NCI-H1105 (cell line): ENCODE measurements at regions not wholly inside any gene's neighbourhood (a gene's known extent, or its start where the extent isn't known, plus 50 kb on each side); places are given as distances from the start of the nearest gene placed in this dataset.
"Not testable (repeated sequence)": the region's sequence is repeated elsewhere in the genome, so short reads cannot be mapped to it uniquely, and the experiment has no call there.

ENCODE experiments used
- DNase-seq: peaks from one replicate; lab custom pipeline; 2025; lab: John Stamatoyannopoulos, UW

DNA sequence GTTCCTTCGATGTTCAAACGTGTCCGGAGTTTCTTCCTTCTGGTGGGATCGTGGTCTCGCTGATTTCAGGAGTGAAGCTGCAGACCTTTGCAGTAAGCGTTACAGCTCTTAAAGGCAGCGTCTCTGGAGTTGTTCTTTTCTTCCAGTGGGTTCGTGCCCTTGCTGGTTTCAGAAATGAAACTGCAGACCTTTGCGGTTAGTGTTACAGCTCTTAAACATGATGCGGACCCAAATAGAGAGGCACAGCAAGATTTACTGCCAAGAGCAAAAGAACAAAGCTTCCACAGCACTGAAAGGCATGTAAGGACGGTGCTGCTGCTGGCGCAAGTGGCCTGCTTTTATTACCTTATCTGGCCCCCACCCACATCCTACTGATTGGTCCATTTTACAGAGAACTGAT lies 931.4 kb downstream of the IPMK start:
- no peak for DNase-seq

DNA sequence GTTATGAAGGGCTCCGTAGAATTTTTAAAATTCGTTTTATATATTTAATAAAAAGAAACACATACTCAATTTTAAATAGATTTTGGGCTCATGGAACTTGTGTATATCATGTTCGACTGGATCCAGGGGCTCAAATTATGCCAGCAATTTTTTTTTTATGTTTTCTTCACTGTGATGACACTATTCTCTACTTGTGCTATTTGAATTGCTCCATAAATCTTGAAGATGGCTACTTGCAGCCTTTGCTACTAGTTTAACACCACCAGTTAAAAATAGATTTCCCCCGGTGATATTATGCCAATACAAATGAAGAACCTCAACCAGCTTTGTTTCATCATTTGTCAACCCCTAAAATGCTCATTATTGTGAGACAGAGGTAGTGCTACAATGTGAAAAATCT lies 933.2 kb downstream of the IPMK start:
- DNase-seq, result no peak

DNA sequence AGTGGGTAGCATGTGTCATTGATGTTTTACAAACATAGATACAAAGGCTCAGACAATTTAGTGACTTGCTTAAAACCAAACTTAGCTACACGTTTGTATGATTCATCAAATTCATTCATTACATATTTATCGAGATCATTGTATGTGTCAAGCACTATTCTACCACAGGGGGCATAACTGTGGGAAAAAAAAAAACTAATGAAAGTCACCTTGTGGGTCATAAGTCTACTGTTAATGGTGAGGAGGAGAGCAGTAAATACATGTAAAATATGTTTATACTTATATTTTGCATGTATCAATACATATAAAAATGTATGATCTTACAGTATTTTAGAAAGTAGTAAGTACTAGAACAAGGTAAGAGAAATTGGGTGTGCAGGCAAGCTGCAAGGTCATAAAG lies 933.8 kb downstream of the IPMK start:
- no peak for DNase-seq

DNA sequence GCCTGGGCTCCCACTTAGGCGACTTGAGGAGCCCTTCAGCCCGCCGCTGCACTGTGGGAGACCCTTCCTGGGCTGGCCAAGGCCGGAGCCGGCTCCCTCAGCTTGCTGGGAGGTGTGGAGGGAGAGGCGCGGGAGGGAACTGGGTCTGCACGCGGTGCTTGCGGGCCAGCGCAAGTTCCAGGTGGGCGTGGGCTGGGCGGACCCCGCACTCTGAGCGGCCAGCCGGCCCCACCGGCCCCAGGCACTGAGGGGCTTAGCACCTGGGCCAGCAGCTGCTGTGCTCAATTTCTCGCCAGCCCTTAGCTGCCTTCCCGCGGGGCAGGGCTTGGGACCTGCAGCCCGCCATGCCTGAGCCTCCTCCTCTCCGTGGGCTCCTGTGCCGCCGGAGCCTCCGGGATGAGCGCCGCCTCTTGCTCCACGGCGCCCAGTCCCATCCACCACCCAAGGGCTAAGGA lies 946.3 kb downstream of the IPMK start:
- not testable (repeated sequence) for DNase-seq

DNA sequence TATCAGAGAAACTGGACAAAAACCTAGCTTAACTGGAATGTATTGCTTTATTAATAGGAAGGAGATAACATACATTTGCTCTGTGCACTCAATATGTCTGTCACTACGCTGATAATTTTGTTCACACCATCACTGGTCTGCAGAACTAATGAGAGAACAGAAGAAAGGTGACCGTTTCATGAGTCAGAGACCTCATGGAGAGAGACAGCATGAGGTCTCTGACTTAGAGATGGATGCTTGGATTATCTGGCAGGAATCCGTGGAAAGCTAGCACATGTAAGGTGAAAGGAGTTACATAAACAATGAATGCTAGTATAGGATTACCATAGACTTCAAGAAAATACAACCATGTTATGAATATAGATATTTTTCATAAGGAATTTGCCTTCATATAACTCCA lies 947.3 kb downstream of the IPMK start:
- DNase-seq, result no peak

DNA sequence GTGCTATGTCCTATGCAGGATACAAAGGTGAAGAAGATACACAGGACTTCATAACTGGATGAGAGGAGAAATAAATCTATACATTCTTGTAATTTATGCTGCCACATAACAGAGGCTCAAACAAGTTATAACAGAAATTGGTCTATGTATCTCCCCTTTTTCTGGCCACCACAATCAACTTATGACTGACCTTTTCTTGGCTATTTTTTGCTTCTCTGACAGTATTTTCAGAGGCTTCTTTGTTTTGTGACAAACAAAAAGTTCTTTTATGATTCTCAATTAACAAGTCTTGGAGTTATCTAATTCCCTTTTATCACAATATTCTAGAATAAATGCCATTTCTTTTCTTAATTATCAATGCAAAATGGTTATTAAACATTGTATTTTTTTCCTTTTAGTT lies 953.0 kb upstream of the ZWINT start:
- no peak for DNase-seq

DNA sequence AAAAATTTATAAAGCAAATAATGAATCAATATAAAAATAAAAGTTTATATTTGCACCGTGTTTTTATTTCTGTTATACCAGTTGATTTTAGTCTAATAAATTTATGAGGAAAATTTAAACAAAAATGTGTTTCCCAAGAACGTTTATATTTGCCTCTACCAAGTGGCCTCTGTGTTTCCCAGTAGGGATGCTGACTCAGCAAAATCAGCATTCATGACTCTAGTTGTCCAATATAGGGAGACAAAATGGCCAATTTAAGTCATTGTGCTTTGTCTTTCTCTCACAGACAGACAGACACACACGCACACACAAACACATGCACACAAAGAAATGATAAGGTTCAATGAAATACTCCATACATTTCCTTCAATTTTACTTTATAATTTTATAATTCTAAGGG lies 942.5 kb upstream of the ZWINT start:
- DNase-seq, result no peak

DNA sequence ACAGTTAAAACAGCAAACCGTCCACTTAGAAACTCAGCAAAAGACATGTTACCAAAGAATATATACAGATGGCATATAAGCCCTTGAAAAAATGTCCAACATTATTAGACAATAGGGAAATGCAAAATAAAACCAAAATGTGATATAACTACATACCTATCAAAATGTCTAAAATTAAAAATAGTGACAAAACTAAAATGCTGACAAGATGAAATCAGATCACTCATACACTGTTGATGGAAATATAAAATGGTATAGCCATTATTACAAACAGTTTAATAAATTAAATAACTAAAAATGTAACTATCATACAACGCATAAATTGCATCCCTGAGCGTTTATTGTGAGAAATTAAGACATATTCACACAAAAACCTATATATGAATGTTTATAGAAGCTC lies 939.7 kb upstream of the ZWINT start:
- DNase-seq, result no peak

DNA sequence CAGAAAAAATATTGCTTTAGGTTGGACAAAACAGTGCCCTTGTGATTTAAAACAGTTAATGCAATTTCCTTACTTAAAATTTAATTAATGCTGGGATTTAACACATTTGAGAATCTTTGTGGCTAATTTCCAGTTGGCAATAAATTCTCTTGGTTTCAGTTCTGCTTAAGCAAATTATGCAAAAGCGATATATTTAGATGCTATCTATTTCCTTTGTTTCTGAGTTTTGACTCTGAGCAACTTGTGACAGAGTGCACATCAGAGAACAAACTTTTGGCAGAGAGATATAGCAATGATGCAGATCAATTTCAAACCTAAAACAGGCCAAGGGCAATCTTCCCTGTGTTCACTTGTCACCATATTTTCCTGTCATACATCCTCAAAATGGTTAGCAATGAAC lies 933.6 kb upstream of the ZWINT start:
- no peak for DNase-seq

DNA sequence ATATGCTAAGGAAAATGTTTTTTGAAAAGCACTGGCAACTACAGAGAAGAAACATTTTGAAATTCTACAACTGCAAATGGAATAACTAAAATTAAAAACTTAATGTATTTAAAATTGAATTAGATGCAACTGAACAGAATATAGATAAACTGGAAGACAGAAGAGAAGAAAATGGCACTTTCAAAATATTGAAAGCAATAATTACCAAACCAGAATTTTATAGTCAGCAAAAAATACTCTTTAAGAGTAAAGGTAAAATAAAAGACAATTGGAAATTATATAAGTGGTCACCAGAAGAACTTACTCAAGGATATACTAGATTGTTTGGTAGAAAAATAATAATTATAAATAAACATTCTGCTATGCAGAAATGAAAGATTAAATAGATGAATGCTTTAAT lies 927.7 kb upstream of the ZWINT start:
- no peak for DNase-seq

DNA sequence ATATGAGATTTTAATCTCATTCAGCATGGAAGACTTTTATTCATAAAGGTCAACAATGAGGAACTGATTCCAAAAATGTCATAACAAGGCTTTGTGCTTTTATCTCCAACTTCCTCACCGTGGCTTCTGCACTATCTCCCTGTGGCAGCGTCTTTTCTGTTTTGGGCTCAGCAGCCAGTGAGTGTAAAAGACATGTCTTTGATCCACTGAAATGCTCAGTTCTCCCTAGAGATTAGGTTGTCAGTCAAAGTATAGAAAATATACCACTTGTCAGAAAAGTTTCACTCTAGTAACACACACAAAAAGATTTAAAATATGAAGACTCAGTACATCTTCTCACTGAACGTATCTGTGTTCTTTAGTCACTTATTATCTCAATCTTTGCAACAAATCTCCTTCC lies 901.8 kb upstream of the ZWINT start:
- DNase-seq, result no peak

DNA sequence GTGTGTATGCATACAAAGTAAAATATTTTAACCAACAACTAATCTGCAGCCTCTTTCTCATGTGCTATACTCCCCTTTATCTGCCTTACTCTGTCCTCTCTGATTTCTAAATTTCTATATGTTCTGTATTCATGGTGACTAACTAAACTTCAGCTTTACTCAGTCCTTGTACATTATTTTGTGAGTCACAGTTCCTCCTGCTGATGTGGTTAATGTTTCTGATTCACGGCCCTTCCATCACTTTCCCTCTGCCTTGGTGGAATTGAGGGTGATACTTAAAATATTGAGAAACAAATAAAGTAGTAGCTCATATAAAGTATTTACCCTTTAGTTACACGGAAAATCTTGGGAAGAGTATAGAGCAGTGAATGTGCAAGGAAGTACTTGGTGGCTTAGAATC lies 899.1 kb upstream of the ZWINT start:
- DNase-seq, result no peak

DNA sequence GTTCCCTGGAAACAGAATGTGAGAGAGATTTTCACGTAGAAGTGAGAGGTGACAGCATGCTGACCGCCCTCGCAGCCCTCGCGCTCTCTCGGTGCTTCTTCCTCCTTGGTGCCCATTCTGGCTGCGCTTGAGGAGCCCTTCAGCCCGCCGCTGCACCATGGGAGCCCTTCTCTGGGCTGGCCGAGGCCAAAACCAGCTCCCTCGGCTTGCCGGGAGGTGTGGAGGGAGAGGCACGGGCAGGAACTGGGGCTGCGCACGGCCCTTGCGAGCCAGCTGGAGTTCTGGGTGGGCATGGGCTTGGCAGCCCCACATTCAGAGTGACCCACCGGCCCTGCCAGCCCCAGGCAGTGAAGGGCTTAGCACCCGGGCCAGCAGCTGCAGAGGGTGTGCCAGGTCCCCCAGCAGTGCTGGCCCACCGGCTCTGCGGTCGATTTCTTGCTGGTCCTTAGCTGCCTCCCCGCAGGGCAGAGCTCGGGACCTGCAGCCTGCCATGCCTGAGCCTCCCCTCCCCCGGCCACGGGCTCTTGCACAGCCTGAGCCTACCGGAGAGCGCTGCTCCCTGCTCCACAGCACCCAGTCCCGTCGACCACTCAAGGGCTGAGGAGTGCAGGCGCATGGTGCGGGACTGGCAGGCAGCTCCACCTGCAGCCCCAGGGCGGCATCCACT lies 888.7 kb upstream of the ZWINT start:
- no peak for DNase-seq

DNA sequence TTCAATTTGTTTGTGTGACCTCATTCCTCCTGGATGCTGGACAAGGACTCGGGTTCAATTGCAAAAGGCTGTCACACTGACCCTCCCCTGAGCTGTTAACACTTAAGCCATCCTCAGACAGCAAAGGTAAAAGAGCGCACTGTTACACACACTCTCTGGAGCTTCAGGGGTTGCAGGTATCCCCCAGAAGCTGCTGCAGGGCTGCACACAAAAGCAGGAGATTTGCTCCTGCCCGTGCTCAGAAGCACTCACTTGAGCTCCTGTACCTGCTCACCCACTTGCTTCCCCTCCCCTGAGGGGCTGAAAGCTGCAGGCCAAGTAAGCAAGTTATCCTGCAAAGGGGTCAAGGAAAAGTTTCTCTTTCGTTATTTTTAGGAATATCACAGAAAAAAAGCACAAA lies 886.2 kb upstream of the ZWINT start:
- DNase-seq, result no peak

DNA sequence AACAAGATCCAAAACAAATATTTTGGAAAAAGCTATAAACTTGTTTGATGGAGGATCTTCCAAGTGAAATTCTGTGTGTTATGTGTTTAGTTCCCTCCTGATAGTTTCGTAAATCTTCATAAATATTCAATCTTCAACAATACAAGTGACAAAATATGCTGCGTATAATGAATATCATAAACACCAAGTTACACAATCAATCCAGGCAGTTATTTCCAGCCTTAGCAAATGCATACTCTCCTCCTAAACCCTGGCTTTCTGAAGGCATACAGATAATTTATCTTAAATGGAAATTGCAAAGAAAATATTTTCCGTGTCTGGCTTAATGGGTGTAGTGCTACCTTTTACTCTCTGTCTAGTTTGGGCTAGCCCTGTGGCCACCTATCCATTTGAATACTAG lies 864.9 kb upstream of the ZWINT start:
- DNase-seq, result no peak

DNA sequence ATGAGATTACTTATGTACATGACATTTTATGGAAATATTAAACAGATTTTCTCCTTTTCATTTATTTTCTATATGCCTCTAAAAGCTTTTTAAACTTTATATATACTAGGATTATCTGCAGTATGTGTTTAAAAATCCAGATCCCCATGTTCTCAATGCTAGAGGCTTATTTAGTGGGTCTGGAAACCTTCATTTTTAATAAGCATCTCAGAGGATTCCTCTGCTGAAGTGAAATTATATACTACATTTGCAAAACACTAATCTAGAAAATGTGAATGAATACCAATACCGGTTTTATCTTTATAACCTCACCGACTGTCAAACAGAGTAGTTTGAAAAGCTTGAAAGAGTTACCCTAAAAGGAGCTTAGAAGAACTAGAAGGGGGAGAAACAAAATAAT lies 863.8 kb upstream of the ZWINT start:
- no peak for DNase-seq

DNA sequence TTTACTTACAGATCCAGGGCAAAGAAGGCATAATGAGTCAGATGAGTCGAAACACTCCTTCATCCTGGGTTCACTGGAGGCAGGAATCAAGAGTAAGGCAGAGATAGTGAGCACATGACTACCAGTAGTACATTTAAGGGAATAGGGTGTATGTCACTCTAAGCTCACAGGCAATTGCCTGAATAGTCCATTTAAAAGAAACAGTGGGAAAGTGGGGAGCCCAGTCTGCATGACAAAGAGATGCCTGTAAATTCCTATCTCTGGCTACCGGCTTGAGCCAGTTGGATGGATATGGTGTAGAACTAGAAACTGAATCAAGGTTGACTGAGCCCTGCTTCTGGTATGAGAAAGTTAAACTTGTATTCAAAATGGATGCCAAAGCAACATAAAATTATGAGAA lies 861.5 kb upstream of the ZWINT start:
- DNase-seq, result no peak

DNA sequence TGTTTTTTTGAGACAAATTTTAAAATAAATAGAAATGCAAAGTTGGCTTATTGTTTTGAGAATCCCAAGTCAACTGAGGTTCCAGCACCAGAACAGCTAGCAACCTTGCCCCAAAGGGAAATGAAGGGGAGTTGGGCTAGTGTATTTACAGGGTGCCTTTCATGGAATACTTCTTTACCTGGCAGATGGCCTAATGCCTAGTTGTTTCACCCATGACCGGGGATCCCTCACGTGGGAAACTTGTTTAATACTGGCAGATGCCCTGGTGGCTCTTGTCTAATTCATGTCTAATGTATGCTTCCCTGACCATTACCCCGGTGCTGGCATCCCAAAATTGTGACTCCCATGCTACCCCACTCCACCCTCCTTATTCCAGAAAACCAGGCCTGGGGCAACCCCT lies 861.1 kb upstream of the ZWINT start:
- no peak for DNase-seq

DNA sequence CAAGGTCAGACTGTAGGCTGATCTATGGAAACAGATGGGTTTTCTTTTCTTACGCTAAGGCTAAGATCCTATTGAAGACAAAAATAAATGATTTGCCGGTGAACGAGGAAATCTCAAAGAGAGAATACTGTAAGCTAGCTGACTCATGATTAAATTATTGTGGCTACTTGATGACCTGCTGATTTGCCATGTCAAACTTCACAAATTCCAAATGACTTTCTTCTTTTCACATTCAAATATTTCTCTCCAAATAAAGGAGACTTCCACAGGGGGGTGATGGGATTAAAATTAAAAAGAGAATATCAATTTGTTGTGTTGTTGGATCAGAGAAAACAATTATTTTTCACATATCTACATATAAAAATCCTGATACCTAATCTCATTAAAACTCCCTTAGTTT lies 860.6 kb upstream of the ZWINT start:
- no peak for DNase-seq

DNA sequence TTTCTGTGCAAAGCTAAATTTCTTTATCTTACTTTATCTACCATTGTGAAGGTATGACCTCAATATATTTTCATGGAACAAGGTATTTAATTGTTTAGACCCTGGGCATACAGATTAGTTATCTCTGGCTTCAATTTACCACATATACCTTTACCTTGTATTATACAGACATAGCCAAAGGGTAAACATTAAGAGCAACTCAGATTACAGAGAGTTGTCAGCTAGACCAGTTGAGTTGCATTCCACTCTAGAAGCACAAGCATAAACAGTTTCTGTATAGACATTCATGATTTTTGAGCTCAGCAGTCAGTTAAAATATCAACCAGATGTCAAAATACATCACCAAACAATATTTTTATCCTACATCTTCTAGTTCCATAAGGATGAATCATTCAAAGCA lies 857.3 kb upstream of the ZWINT start:
- DNase-seq, result no peak

DNA sequence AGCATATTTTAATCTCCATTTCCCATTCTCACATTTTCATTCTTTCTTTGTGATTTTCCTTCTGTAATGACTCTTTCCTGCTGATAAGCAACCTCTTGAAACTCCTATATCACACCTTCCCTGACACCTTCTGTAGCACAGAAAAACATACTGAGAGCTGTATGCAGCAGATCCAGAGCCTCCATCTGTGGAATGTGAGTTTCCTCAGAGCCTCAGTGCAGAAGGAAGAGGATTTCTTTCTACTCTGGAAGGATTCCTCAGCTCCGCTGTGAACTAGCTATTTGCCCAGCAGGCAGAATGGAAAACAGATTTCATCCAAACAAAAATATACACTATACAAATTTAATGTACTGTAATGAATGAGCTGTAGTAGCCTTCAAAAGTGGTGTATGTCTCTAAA lies 841.3 kb upstream of the ZWINT start:
- no peak for DNase-seq

DNA sequence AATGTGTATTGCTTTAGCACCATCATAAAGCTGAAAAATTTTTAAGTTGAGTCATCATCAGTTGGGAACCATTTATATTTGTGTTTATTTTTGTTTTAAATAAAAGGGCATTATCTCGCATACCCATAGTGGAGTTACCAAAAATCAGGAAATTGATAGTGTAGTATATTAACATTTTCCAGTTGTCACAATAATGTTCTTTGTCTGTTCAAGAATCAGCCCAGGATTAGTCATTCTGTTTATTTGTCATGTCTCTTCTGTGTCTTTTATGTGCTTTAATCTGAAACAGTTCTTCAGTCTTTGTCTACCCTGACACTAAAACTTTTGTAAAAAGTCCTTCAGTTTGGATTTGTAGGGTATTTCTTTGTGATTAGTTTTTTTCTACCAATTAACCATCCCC lies 827.8 kb upstream of the ZWINT start:
- DNase-seq, result no peak

DNA sequence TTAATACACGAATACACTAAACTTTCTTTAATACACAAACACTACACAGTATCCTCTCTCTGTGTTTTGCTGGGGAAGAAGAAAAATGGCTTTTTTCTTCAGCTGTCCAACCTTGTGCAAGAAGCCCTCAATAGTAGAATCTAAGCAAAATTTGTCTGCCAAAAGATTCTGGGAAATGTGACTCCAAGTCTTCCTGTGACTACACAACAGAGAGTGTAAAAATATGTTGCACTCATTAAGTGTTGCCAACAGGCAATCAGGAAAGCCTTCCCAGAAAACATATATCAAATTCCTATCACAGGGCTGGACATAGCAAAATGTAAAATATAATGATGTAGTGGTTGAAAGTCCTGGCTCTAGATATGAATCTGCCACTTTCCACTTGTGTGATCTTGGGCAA lies 825.1 kb upstream of the ZWINT start:
- no peak for DNase-seq

DNA sequence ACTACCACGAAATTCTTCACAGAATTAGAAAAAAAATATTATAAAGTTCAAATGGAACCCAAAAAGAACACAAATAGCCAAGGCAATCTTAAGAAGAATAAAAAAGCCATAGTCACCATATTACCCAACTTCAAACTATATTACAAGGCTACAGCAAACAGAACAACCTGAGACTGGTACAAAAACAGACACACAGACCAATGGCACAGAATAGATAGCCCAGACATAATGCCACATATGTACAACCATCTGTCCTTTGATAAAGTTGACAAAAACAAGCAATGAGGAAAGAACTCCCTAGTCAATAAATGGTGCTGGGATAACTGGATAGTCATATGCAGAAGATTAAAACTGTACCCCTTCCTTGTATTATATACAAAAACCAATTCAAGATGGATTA lies 808.5 kb upstream of the ZWINT start:
- no peak for DNase-seq
